ENCODE measurements at regions not wholly inside any gene's neighbourhood (a gene's known extent, or its start where the extent isn't known, plus 50 kb on each side); places are given as distances from the start of the nearest gene placed in this dataset.

DNA sequence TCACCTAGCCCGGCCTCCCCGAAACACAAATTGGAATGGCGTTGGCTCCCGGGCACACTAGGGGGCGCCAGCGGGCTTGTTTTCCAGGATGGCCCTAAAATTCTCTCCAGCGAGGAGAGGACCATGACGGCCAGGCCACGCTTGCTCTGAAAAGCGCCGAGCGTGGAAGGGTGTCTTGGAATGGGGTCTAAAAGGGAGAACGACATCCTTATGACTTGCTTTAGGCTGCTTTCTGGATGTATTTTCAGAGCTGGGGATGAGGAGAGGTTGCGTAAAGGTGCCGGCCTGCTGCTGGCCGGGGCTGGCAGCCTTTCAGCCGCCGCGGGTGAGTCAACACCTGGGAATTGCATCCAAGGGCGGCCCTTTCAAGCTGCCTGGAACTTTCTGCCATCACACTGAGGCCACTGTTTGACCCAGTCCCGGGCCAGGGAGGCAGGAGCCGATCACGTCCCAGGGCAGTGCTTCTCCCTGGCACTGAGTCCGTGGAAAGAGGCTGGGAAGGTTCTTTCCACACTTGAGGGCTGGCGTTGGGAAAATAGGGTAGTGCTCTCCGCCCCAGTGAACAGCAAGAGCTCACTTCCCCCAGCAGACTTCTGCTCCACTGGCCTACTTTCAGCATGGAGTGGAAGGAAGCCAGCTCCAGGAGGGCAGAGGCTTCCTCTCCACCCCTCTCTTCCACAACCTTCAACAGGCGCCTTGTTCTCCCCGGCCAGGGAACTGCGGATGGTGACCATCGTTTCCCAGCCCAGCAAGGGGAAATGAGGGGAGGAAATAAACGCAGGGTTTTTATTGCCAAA, 216.2 kb downstream of the TTC8 start:
- DNase-seq (ENCODE audit: low spot score in 2 of 2) = peak; percentile 83 to 98
- H3K4me3 ChIP-seq (ENCODE audit: low read depth, poor library complexity, severe bottlenecking) = no peak overlapping the region
- 3% methylated on average over 26 to 29 of the region's 31 CpGs for WGBS, 2 donors
- intact Hi-C loops (cut with DNase I; ENCODE audit: low total_unique reads) = loop anchor here (5.0 kb wide), 1 partner anchor 727 kb away; no protein-coding TSS in a partner anchor
- TF ChIP-seq POLR2A (IDR thresholded peaks at IDR 0.05) = no peak
- TF ChIP-seq, protein P1, sequence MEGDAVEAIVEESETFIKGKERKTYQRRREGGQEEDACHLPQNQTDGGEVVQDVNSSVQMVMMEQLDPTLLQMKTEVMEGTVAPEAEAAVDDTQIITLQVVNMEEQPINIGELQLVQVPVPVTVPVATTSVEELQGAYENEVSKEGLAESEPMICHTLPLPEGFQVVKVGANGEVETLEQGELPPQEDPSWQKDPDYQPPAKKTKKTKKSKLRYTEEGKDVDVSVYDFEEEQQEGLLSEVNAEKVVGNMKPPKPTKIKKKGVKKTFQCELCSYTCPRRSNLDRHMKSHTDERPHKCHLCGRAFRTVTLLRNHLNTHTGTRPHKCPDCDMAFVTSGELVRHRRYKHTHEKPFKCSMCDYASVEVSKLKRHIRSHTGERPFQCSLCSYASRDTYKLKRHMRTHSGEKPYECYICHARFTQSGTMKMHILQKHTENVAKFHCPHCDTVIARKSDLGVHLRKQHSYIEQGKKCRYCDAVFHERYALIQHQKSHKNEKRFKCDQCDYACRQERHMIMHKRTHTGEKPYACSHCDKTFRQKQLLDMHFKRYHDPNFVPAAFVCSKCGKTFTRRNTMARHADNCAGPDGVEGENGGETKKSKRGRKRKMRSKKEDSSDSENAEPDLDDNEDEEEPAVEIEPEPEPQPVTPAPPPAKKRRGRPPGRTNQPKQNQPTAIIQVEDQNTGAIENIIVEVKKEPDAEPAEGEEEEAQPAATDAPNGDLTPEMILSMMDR (IDR thresholded peaks at IDR 0.05) = peak in 1 of 3 donors; percentile 93

GRCh38 chr14:89041257-89041582, 216.8 kb downstream of the TTC8 start:
- DNase-seq (ENCODE audit: low spot score in 2 of 2) = no peak
- no peak overlapping the region for H3K4me3 ChIP-seq (ENCODE audit: low read depth, poor library complexity, severe bottlenecking)
- intact Hi-C loops (cut with DNase I; ENCODE audit: low total_unique reads) = loop anchor here (5.0 kb wide), 1 partner anchor 726 kb away; no protein-coding TSS in a partner anchor
- WGBS, 2 donors = 10 to 15% methylated on average over 8 of the region's 8 CpGs
- TF ChIP-seq, protein P1 (IDR thresholded peaks at IDR 0.05) = no peak
- TF ChIP-seq POLR2A (IDR thresholded peaks at IDR 0.05) = no peak

GRCh38 chr14:89042021-89042420, 217.6 kb downstream of the TTC8 start:
- WGBS, 2 donors = 83 to 100% methylated on average over 1 of the region's 1 CpG
- no peak overlapping the region for H3K4me3 ChIP-seq (ENCODE audit: low read depth, poor library complexity, severe bottlenecking)
- intact Hi-C loops (cut with DNase I; ENCODE audit: low total_unique reads) = loop anchor here (5.0 kb wide), 1 partner anchor 725 kb away; no protein-coding TSS in a partner anchor
- DNase-seq (ENCODE audit: low spot score in 2 of 2) = no peak
- no peak for TF ChIP-seq POLR2A (IDR thresholded peaks at IDR 0.05)
- TF ChIP-seq, protein P1 (IDR thresholded peaks at IDR 0.05) = no peak

DNA sequence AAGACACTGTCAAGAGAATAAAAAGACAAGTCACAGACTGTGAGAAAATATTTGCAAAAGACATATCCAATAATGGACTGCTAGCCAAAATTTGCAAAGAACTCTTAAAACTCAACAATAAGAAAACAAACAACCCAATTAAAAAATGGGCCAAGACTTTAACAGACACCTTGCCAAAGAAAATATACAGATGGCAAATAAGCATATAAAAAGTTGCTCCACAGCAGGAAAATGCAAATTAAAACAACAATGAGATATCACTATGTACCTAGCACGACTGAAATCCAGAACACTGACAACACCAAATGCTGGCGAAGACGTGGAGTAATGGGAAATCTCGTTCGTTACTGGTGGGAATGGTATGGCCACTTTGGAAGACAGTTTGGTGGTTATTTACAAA, 228.9 kb downstream of the TTC8 start:
- 78 to 86% methylated on average over 5 of the region's 5 CpGs for WGBS, 2 donors
- no peak for DNase-seq (ENCODE audit: low spot score in 2 of 2)
- intact Hi-C loops (cut with DNase I; ENCODE audit: low total_unique reads) = no loop called here
- no peak overlapping the region for H3K4me3 ChIP-seq (ENCODE audit: low read depth, poor library complexity, severe bottlenecking)
- TF ChIP-seq, protein P1 (IDR thresholded peaks at IDR 0.05) = no peak
- TF ChIP-seq POLR2A (IDR thresholded peaks at IDR 0.05) = no peak

DNA sequence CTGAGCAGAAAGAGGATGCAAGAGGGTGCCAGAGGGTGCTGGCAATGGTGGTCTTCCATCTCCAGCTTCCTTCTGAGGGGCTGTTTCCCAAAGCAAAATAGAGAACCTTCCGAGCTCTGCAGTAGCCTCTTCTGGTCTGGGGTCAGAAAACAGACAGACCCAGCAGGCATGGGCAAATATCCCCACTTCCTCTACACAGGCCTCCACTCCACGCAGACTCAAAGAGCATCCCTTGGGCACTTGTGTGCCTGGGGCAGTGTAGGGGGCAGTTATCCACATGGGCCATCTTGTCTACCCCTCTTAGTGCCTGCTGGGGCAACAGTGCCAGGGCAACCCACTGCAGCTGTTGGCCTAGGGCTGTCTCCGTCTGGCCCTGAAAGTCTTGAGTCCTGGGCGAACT, 231.9 kb downstream of the TTC8 start:
- intact Hi-C loops (cut with DNase I; ENCODE audit: low total_unique reads) = no loop called here
- WGBS, 2 donors = 84 to 86% methylated on average over 4 of the region's 4 CpGs
- TF ChIP-seq POLR2A (IDR thresholded peaks at IDR 0.05) = no peak
- TF ChIP-seq, protein P1 (IDR thresholded peaks at IDR 0.05) = no peak
- no peak for DNase-seq (ENCODE audit: low spot score in 2 of 2)
- no peak overlapping the region for H3K4me3 ChIP-seq (ENCODE audit: low read depth, poor library complexity, severe bottlenecking)
